ENCODE measurements at regions not wholly inside any gene's neighbourhood (a gene's known extent, or its start where the extent isn't known, plus 50 kb on each side); places are given as distances from the start of the nearest gene placed in this dataset.
"Not testable (repeated sequence)": the region's sequence is repeated elsewhere in the genome, so short reads cannot be mapped to it uniquely, and the experiment has no call there.

- no peak for FAIRE-seq
These were observed 60.6 kb upstream of the SERP2 start for GRCh38 chr13:44312834-44313551.

- no peak for FAIRE-seq
These were observed 60.0 kb upstream of the SERP2 start for GRCh38 chr13:44313674-44314073.

GRCh38 chr13:44314160-44314559 is 59.5 kb upstream of the SERP2 start:
- not testable (repeated sequence) for FAIRE-seq

GRCh38 chr13:44317752-44318151 is 55.9 kb upstream of the SERP2 start:
- FAIRE-seq = no peak

GRCh38 chr13:44318161-44318560 is 55.5 kb upstream of the SERP2 start:
- no peak for FAIRE-seq

- FAIRE-seq = no peak
These were observed 53.0 kb upstream of the SERP2 start for GRCh38 chr13:44320611-44321010.

- no peak for FAIRE-seq
These were observed 51.7 kb upstream of the SERP2 start for GRCh38 chr13:44321961-44322360.

GRCh38 chr13:44322928-44323327 is 50.7 kb upstream of the SERP2 start:
- no peak for FAIRE-seq

GRCh38 chr13:44323754-44324153 is 49.9 kb upstream of the SERP2 start:
- no peak for FAIRE-seq
